AG09319 (cell line): ENCODE measurements at regions not wholly inside any gene's neighbourhood (a gene's known extent, or its start where the extent isn't known, plus 50 kb on each side); places are given as distances from the start of the nearest gene placed in this dataset.

Experiments
- DNase-seq: peaks from one replicate; pipeline ENCODE4 v3.0.0-alpha.2; 2010; ENCODE audit warnings: low read depth; ENCODE audit errors: extremely low read depth
- CTCF ChIP-seq: IDR thresholded peaks from 2 replicates; pipeline ENCODE4 v1.5.1; 2011; ENCODE audit warnings: low read depth, mild to moderate bottlenecking, inconsistent platforms, low read length, moderate library complexity

- no peak for DNase-seq
- TF ChIP-seq CTCF: no peak
Observed at GRCh38 chrX:69018416-69019072, 146.7 kb downstream of the PJA1 start.

GRCh38 chrX:69016293-69016941, 148.8 kb downstream of the PJA1 start:
- TF ChIP-seq CTCF: no peak

GRCh38 chrX:69015564-69016292, 149.5 kb downstream of the PJA1 start:
- no peak for DNase-seq
- no peak for TF ChIP-seq CTCF

More at GRCh38 chrX:69016293-69016941, 148.8 kb downstream of the PJA1 start:
- no peak for DNase-seq

GRCh38 chrX:69015156-69015555, 150.1 kb downstream of the PJA1 start:
- no peak for TF ChIP-seq CTCF
- DNase-seq: no peak

GRCh38 chrX:69014200-69014599, 151.1 kb downstream of the PJA1 start:
- TF ChIP-seq CTCF: no peak
- DNase-seq: no peak

- no peak for TF ChIP-seq CTCF
- no peak for DNase-seq
Observed at GRCh38 chrX:69010339-69010738, 154.9 kb downstream of the PJA1 start.

GRCh38 chrX:69000877-69001276, 164.4 kb downstream of the PJA1 start:
- DNase-seq: no peak

More at GRCh38 chrX:69000877-69001276, 164.4 kb downstream of the PJA1 start:
- no peak for TF ChIP-seq CTCF
